GM21423 (cell line): ENCODE measurements at regions not wholly inside any gene's neighbourhood (a gene's known extent, or its start where the extent isn't known, plus 50 kb on each side); places are given as distances from the start of the nearest gene placed in this dataset.
"Not testable (repeated sequence)": the region's sequence is repeated elsewhere in the genome, so short reads cannot be mapped to it uniquely, and the experiment has no call there.

ENCODE experiments used
- ATAC-seq: cut with Tn5 transposase; IDR thresholded peaks from one replicate; pipeline ENCODE4 v1.9.1; 2021; ENCODE audit warnings: mild to moderate bottlenecking, moderate library complexity; ENCODE audit not compliant: unreplicated experiment

- ATAC-seq = no peak
These were observed 1937.7 kb upstream of the DEFB115 start for GRCh38 chr20:29319725-29320124.

GRCh38 chr20:29320216-29320949, 1937.1 kb upstream of the DEFB115 start:
- ATAC-seq = not testable (repeated sequence)

- ATAC-seq = not testable (repeated sequence)
These were observed 1933.6 kb upstream of the DEFB115 start for GRCh38 chr20:29323631-29324515.

- not testable (repeated sequence) for ATAC-seq
These were observed 1932.8 kb upstream of the DEFB115 start for GRCh38 chr20:29324516-29325303.

GRCh38 chr20:29325304-29325640, 1932.2 kb upstream of the DEFB115 start:
- ATAC-seq = no peak

- ATAC-seq = not testable (repeated sequence)
These were observed 1931.7 kb upstream of the DEFB115 start for GRCh38 chr20:29325781-29326180.

GRCh38 chr20:29326376-29327070, 1930.9 kb upstream of the DEFB115 start:
- ATAC-seq = no peak

GRCh38 chr20:29327600-29328420, 1929.7 kb upstream of the DEFB115 start:
- not testable (repeated sequence) for ATAC-seq

GRCh38 chr20:29330429-29331115, 1926.9 kb upstream of the DEFB115 start:
- not testable (repeated sequence) for ATAC-seq

GRCh38 chr20:29349836-29350235, 1907.6 kb upstream of the DEFB115 start:
- ATAC-seq = no peak

- ATAC-seq = not testable (repeated sequence)
These were observed 1881.5 kb upstream of the DEFB115 start for GRCh38 chr20:29375937-29376336.

- not testable (repeated sequence) for ATAC-seq
These were observed 1864.6 kb upstream of the DEFB115 start for GRCh38 chr20:29392853-29393252.

- no peak for ATAC-seq
These were observed 1849.3 kb upstream of the DEFB115 start for GRCh38 chr20:29408034-29408695.

GRCh38 chr20:29408707-29409106, 1848.8 kb upstream of the DEFB115 start:
- not testable (repeated sequence) for ATAC-seq

GRCh38 chr20:29409160-29409689, 1848.2 kb upstream of the DEFB115 start:
- ATAC-seq = not testable (repeated sequence)

GRCh38 chr20:29409833-29410805, 1847.3 kb upstream of the DEFB115 start:
- no peak for ATAC-seq

- no peak for ATAC-seq
These were observed 1846.5 kb upstream of the DEFB115 start for GRCh38 chr20:29410806-29411457.
